Adrenal gland (tissue), 5 donors: ENCODE measurements at regions not wholly inside any gene's neighbourhood (a gene's known extent, or its start where the extent isn't known, plus 50 kb on each side); places are given as distances from the start of the nearest gene placed in this dataset.

Experiments
- CTCF ChIP-seq, 6 experiments: fragments of 450-650 bp in 4 of 6; fragments of 200-600 bp in 2 of 6; sonication (generic) in 1 of 6; IDR thresholded peaks; 1 replicate in 5 of 6; 2 replicates in 1 of 6; pipeline versions ENCODE4 v1.5.1 to v1.8.0; 2016 to 2021; ENCODE audit warnings: antibody characterized with exemption in 6 of 6, mild to moderate bottlenecking in 2 of 6, moderate library complexity in 1 of 6
- POLR2A ChIP-seq, 2 donors: fragments of 450-650 bp; IDR thresholded peaks; one replicate each; pipeline ENCODE4 v1.6.1; 2017; ENCODE audit warnings: antibody characterized with exemption in 2 of 2, mild to moderate bottlenecking in 2 of 2, moderate library complexity in 1 of 2
- donor health status: DM: no; HTN: no; CAD: no.

- TF ChIP-seq CTCF (IDR thresholded peaks at IDR 0.05) (no peak), POLR2A (IDR thresholded peaks at IDR 0.05) (no peak)
Measured at GRCh38 chr2:181285116-181285515, 172.1 kb upstream of the ITGA4 start.
